ENCODE measurements at regions not wholly inside any gene's neighbourhood (a gene's known extent, or its start where the extent isn't known, plus 50 kb on each side); places are given as distances from the start of the nearest gene placed in this dataset.

GRCh38 chr7:96481796-96482195, 159.9 kb upstream of the SLC25A13 start:
- no peak for DNase-seq

- DNase-seq = no peak
Measured at GRCh38 chr7:96479015-96479645, 157.2 kb upstream of the SLC25A13 start.

DNA sequence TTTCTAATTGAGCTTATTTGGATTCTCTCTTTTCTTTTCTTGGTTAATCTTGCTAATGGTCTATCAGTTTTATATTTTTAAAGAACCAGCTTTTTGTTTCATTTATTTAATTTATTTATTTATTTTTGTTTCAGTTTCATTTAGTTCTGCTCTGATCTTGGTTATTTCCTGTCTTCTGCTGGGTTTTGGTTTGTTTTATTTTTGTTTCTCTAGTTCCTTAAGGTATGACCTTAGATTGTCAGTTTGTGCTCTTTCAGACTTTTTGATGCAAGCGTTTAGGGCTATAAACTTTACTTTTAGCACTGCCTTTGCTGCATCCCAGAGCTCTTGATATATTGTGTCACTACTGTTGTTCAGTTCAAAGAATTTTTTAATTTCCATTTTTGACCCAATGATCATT, 149.7 kb upstream of the SLC25A13 start:
- no peak for DNase-seq

GRCh38 chr7:96452146-96452545, 130.2 kb upstream of the SLC25A13 start:
- no peak for DNase-seq

DNA sequence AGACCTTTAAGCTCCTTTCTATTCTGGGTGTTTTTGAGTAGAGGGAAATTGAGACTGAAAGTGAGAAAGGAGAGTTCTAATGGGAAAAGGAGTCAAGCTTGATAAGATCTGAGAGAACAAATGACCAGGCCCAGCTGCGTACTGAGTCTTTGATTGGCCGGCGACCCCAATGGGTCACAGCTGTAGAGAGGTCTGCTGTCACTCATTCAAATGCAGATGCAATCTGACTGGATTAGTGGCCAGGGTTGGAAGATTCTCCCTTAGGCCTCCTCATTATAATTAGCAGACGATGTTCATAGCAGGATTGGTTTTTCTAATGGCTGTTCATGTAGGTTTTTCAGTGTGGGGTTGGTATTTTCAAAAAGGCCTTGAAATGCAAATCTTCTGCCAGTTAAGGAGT, 127.2 kb upstream of the SLC25A13 start:
- DNase-seq = no peak

DNA sequence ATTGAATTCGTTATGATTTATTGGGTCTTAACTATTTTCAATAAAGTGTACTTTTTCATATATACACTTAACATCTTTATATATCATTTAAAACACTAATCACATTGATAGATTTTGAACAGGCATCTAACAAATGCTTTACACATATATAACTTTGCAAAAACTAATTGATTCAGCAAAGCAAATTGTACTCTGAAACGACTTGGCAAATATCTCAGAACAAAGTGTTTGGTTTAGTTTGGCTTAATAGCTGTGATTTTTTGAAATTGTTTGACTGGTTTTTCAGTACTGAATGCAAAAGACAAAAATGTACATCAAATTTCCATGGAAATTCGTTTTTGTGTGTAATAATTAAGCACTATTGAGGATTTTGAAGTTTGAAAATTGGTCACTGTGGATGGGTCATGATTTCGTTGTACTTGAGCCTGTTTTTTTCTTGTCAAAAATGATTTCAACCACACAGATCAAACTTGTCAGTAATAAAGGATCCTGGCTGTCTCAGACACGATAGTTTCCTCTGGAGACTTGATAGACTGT, 125.3 kb upstream of the SLC25A13 start:
- DNase-seq = no peak

GRCh38 chr7:96441436-96442084, 119.7 kb upstream of the SLC25A13 start:
- no peak for DNase-seq

GRCh38 chr7:96440328-96440727, 118.4 kb upstream of the SLC25A13 start:
- no peak for DNase-seq

DNA sequence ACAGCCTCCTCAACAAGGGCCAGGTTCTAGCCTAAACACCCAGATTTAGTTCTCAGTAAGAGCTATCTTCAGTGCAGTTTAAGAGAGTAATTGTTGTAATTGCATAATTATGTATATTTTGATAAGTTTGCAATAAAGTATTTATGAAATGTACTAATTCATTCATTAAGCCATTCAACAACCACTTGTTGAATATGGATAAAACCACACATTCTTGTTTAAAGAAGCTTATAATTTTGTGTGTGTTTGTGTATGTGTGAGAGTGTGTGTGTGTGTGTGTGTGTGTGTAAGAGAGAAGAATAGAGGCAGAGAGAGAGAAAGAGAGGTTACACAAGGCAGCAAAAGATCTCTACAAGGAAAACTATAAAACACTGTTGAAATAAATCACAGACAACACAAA, 115.0 kb upstream of the SLC25A13 start:
- DNase-seq = no peak

- DNase-seq = no peak
Measured at GRCh38 chr7:96430356-96430755, 108.5 kb upstream of the SLC25A13 start.

GRCh38 chr7:96427143-96427542, 105.2 kb upstream of the SLC25A13 start:
- no peak for DNase-seq

- no peak for DNase-seq
Measured at GRCh38 chr7:96426685-96427084, 104.8 kb upstream of the SLC25A13 start.

DNA sequence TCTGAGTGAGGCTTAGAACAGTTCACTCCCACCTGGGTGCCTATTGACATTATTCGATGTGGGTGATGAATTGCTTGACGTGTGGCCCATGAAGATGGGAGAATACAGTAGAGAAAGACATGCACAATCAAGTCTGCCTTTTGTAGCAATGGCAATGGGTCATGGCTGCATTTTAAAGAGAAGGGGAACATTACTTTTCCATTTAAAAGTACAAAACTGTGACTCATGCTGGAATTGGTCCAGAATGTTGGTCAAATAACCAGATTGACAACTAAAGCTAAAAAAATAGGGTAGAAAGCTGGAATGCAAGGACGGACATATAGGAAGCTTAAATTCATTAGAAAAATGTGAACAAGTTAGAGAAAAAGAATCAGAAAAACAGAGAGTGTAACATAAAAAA, 104.1 kb upstream of the SLC25A13 start:
- no peak for DNase-seq

- DNase-seq = no peak
Measured at GRCh38 chr7:96424411-96424810, 102.5 kb upstream of the SLC25A13 start.

DNA sequence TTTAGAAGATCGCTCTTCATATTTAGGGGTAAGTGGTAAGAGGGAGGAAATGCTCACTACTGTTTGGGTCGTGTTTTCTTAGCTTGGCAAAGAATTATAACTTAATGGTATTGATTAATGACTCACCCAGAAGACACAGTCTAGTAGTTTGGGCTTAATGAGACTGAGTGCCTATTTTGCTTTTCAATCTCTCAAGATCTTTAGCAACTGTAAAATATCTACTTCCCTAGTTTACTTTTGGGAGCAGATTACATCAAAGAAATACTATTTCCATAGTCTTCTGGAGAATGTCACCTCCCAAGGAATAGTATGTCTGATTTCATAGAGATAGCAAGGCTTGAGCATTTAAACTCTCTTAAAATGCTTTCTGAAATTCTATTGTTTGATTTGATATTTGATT, 100.5 kb upstream of the SLC25A13 start:
- no peak for DNase-seq

- DNase-seq = peak; percentile 21
Measured at GRCh38 chr7:96418581-96418980, 96.7 kb upstream of the SLC25A13 start.

DNA sequence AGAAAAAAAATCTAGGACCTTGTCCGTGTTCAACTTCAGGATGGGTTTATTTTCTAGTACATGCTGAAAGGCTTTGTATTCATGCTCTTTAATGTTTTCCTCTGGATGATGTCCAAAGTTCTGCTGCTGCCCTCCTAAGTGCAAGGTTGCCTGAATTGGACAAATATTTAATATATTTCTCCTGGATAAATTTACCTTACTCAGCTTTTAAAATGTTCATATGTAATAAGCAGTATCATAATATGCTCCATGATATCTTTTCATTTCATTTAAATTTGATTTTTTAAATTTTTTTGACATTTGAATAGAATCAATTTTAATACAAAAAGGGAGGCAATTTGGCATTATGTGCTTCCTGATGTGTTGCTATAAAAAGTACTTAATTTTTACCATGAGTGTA, 95.9 kb upstream of the SLC25A13 start:
- DNase-seq = no peak

- no peak for DNase-seq
Measured at GRCh38 chr7:96416599-96416998, 94.7 kb upstream of the SLC25A13 start.

DNA sequence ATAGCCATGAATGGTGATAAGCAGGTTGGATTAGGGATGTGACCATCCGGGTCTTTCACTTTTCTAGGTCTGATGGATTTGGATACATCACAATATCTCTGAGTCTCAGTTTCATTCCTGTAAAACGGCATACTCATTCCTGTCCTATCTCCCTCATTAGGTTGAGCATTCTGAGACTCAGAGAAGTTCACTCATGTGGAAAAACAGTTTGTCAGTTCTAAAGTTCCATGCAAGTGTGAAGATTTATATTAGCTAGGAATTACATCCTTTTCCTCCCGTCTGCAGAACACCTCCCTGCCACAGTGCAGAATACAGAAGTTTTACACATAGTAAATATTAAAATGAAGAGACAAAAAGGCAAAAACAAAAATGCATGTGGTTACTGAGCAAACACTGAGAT, 94.2 kb upstream of the SLC25A13 start:
- DNase-seq = no peak

DNA sequence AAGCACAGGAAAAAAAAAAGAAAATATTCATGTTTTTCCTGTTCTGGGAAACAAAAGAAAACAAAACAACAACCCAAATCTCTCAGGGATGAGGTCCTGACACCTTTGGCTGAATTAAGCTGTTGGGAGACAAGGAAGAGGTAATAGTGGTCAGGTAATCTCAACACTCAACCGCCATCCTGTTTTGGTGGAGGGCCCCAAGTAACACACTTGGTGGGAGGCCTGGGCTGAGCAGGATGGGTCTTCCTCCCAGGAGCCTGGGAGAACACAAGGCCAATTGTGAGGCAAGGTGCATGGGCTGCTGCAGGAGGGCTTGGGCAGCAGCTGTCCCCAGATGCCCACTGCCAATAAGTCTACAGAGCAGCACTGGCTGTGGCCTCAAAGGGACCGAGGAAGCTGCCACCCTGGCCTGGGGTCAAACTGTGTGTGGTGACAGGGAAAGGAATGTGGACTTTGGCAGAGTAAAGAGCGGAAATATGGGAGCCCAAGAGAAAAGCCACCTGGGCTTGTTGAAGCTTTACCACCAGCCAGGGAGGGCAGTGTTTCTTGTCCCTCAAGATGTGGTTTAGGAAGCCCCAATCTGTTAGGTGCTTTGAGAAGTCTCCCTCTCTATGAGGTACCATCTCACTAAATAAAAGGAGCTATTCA, 93.5 kb upstream of the SLC25A13 start:
- DNase-seq = no peak

DNA sequence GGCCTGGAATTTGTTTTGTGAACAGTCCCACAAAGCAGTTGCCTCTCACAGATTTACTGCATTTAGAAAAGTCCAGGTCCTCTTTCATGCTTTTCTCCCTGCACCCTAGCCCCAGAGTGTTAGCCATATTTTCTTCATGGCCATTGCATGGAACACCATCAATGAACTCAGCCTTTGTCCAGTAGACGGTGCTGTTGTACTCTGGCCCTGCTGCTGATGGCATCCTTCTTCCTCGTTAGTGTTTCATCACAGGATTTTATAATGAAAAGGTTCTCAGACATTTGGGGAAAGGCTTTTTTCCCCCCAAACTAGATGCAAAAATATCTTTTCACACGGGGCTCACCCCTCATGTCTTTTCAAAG, 93.0 kb upstream of the SLC25A13 start:
- peak; percentile 58 for DNase-seq

DNA sequence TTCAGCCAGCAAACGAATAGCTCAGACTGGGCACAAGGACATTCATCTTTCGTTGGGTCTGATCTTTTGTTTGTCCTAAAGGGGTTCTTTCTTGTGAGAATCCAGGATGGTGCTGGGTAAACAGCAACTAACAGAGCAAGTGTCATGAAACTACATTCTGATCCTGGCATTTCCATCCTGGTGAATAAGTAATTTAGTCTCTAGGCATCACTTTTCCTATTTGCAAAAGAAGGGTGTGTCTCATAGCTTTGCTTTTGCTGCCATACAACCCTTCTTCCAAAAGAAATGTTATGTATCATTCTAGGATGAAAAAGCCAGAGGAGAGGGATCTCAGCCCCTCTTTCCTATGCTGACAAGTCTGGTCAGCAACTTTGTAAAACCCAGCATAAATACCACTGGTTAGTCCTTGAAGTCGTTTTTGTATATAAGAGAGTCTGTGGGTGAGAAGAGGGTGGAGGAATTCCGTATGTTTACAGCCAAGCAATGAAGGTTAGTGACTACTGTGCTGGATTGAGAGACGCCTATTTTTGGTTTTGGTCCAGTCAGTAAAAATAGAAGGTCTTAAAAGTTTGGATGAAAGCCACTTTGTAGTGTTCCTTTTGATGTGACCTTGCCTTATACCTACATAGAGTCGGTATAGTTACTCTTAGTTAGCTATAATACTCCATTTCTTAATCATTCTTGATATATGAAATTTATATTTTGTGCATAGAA, 88.4 kb upstream of the SLC25A13 start:
- DNase-seq = no peak

DNA sequence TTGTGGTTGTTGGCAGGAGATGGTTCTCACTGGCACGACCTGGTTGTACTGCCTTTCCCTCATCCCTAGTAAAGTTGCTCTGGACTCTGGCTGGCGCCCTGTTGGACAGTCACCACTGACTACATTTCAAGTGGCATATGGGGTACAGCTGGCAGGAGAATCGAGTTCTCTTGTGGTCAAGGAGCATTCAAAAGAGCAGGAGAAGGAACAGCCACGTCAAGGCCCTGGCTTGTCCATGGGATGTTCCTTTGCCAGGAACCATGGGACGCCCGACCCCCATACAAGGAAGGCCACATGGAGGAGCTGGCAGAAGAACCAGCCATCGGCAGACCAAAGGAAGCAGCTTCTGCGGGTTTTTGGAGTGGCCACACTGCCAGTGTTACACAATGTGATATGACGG, 87.0 kb upstream of the SLC25A13 start:
- no peak for DNase-seq

DNA sequence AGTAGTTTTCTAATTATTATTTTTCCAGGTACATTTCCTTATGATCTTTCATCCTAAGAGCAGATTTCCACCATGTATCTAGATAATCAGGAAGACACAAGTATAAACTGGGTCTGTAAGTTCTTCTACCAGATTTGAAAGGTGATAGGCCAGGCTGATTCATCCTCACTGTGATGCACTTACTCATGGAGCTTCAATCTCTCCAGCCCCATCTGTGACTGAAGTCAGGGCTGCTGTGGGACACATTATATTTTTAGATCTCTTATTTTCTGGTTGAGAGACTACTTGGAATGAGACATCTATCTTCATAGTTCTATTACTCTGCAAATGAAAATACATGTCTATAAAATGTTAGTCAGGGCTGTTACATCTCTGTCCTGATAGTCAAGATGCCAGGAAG, 85.5 kb upstream of the SLC25A13 start:
- no peak for DNase-seq
